VCaP (cell line): ENCODE measurements at regions not wholly inside any gene's neighbourhood (a gene's known extent, or its start where the extent isn't known, plus 50 kb on each side); places are given as distances from the start of the nearest gene placed in this dataset.

ENCODE experiments used
- H3K27ac ChIP-seq: fragments of 450-650 bp; 2 replicates; pipeline ENCODE4 v1.5.1; 2017
- CTCF ChIP-seq: fragments of 450-650 bp; conservative IDR thresholded peaks from 2 replicates; pipeline ENCODE4 v1.5.1; 2017; ENCODE audit warnings: mild to moderate bottlenecking, moderate library complexity

- no peak overlapping the region for H3K27ac ChIP-seq
- TF ChIP-seq CTCF, result no peak
Measured at GRCh38 chr7:91330866-91331265, 66.6 kb downstream of the FZD1 start.

GRCh38 chr7:91336106-91336505 is 71.9 kb downstream of the FZD1 start:
- no peak overlapping the region for H3K27ac ChIP-seq
- TF ChIP-seq CTCF, result no peak

GRCh38 chr7:91338226-91339020 is 74.2 kb downstream of the FZD1 start:
- TF ChIP-seq CTCF, result no peak
- no peak overlapping the region for H3K27ac ChIP-seq

- TF ChIP-seq CTCF, result no peak
- H3K27ac ChIP-seq, result peak overlapping the region; percentile 83
Measured at GRCh38 chr7:91342346-91342745, 78.1 kb downstream of the FZD1 start.

GRCh38 chr7:91343420-91343960 is 79.3 kb downstream of the FZD1 start:
- H3K27ac ChIP-seq, result peak overlapping the region; percentile 83
- TF ChIP-seq CTCF, result no peak

GRCh38 chr7:91343996-91344629 is 79.9 kb downstream of the FZD1 start:
- no peak for TF ChIP-seq CTCF
- H3K27ac ChIP-seq, result peak overlapping the region; percentile 83

GRCh38 chr7:91344911-91345310 is 80.7 kb downstream of the FZD1 start:
- TF ChIP-seq CTCF, result no peak
- peak overlapping the region; percentile 83 for H3K27ac ChIP-seq
